C4-2B (cell line): ENCODE measurements at regions not wholly inside any gene's neighbourhood (a gene's known extent, or its start where the extent isn't known, plus 50 kb on each side); places are given as distances from the start of the nearest gene placed in this dataset.

Source experiments
- ZFX ChIP-seq: fragments of 450-650 bp; IDR thresholded peaks from 2 replicates; pipeline ENCODE4 v1.6.1; 2017
- TF ChIP-seq, protein P1 (sequence below): fragments of 450-650 bp; conservative IDR thresholded peaks from 2 replicates; pipeline ENCODE4 v1.5.1; 2017; ENCODE audit warnings: mild to moderate bottlenecking

DNA sequence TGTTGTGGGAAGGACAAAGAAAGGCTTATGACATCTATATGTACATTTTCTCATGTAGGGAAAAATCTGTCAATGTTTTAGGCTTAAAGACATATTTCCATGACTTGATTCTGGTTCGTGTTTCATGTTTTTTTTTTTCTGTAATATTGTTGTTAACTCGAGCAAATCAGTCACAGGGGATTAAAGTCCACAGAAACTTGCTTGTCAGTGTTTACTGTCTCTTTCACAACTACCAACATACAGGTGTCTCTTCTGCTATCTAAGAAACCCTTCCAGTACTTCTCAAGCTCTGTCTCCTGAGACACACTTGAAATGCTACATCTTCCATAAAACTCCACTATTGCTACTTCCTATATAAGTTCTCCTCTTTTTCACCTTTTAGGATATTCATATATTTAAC is 130.9 kb upstream of the SLITRK6 start:
- TF ChIP-seq, protein P1, sequence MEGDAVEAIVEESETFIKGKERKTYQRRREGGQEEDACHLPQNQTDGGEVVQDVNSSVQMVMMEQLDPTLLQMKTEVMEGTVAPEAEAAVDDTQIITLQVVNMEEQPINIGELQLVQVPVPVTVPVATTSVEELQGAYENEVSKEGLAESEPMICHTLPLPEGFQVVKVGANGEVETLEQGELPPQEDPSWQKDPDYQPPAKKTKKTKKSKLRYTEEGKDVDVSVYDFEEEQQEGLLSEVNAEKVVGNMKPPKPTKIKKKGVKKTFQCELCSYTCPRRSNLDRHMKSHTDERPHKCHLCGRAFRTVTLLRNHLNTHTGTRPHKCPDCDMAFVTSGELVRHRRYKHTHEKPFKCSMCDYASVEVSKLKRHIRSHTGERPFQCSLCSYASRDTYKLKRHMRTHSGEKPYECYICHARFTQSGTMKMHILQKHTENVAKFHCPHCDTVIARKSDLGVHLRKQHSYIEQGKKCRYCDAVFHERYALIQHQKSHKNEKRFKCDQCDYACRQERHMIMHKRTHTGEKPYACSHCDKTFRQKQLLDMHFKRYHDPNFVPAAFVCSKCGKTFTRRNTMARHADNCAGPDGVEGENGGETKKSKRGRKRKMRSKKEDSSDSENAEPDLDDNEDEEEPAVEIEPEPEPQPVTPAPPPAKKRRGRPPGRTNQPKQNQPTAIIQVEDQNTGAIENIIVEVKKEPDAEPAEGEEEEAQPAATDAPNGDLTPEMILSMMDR = no peak
- no peak for TF ChIP-seq ZFX
